H1 (cell line): ENCODE measurements at regions not wholly inside any gene's neighbourhood (a gene's known extent, or its start where the extent isn't known, plus 50 kb on each side); places are given as distances from the start of the nearest gene placed in this dataset.

Experiments
- CTCF ChIA-PET: fragments of 300-600 bp; sonication (Branson Sonifier 250); formaldehyde crosslinking; loops from one replicate; lab custom pipeline; 2021; ENCODE audit not compliant: partially characterized antibody; lab: Charles Lee
- POLR2A ChIA-PET: fragments of 300-600 bp; sonication (Branson Sonifier 250); formaldehyde crosslinking; loops from one replicate; lab custom pipeline; 2021; ENCODE audit warnings: inconsistent platforms; ENCODE audit not compliant: partially characterized antibody; lab: Charles Lee
- DNase-seq, 2 experiments: peaks; one replicate each; pipeline versions ENCODE4 v3.0.0 to v3.0.0-alpha.2; 2010 to 2022; ENCODE audit warnings: low spot score in 2 of 2, low read depth in 1 of 2, mixed read lengths in 1 of 2
- FAIRE-seq: peaks from 2 replicates; lab custom pipeline; 2011; peaks lifted over from hg19 to GRCh38; lab: Jason Lieb, UNC
- H2AFZ ChIP-seq: 2 replicates; pipeline ENCODE4 v1.8.1; 2012; ENCODE audit warnings: low read length, inconsistent platforms
- H2AK5ac ChIP-seq: 2 replicates; pipeline ENCODE4 v1.6.1; 2013; ENCODE audit warnings: low read depth, low read length
- H2BK120ac ChIP-seq: replicated peaks from 2 replicates; pipeline ENCODE3; 2013; ENCODE audit warnings: low read depth, low read length, inconsistent platforms
- H2BK12ac ChIP-seq: 2 replicates; pipeline ENCODE4 v1.6.1; 2013; ENCODE audit warnings: low read depth, low read length
- H2BK15ac ChIP-seq: 2 replicates; pipeline ENCODE4 v1.6.1; 2013; ENCODE audit warnings: low read length
- H2BK20ac ChIP-seq: 2 replicates; pipeline ENCODE4 v1.6.1; 2013; ENCODE audit warnings: low read length
- H2BK5ac ChIP-seq: 2 replicates; pipeline ENCODE4 v1.6.1; 2013; ENCODE audit warnings: low read depth, low read length
- H3K14ac ChIP-seq: 2 replicates; pipeline ENCODE4 v1.6.1; 2013; ENCODE audit warnings: inconsistent platforms; ENCODE audit not compliant: insufficient read length
- H3K18ac ChIP-seq: 2 replicates; pipeline ENCODE4 v1.6.1; 2013; ENCODE audit warnings: low read length; ENCODE audit errors: extremely low read depth
- H3K23ac ChIP-seq: 2 replicates; pipeline ENCODE4 v1.6.1; 2013; ENCODE audit warnings: inconsistent platforms; ENCODE audit not compliant: insufficient read length
- H3K23me2 ChIP-seq: 2 replicates; pipeline ENCODE4 v1.6.1; 2013; ENCODE audit warnings: low read depth, low read length
- H3K27ac ChIP-seq: 2 replicates; pipeline ENCODE4 v1.6.1; 2011; ENCODE audit warnings: low read depth, low read length, inconsistent platforms
- H3K27me3 ChIP-seq, 4 experiments: replicated peaks in 1 of 4; 1 replicate in 1 of 4; 2 replicates in 3 of 4; pipeline versions ENCODE4 v1.6.1 to v1.8.1; 2011 to 2013; ENCODE audit warnings: low read length in 3 of 4, mild to moderate bottlenecking in 3 of 4, inconsistent platforms in 2 of 4, mixed read lengths in 2 of 4, moderate library complexity in 1 of 4; ENCODE audit not compliant: control insufficient read depth in 3 of 4, insufficient read depth in 3 of 4; ENCODE audit errors: extremely low read depth in 1 of 4
- H3K36me3 ChIP-seq, 4 experiments: 2 replicates each; pipeline versions ENCODE4 v1.6.1 to v1.8.1; 2011 to 2013; ENCODE audit warnings: mild to moderate bottlenecking in 4 of 4, low read length in 3 of 4, moderate library complexity in 2 of 4, control low read depth in 1 of 4, inconsistent platforms in 1 of 4; ENCODE audit not compliant: insufficient read depth in 4 of 4, control insufficient read depth in 2 of 4
- H3K4ac ChIP-seq: replicated peaks from 2 replicates; pipeline ENCODE3; 2013; ENCODE audit warnings: low read length, low read depth, mixed read lengths, inconsistent platforms; ENCODE audit not compliant: insufficient read length
- H3K4me1 ChIP-seq, 4 experiments: replicated peaks in 1 of 4; 1 replicate in 1 of 4; 2 replicates in 3 of 4; pipeline versions ENCODE4 v1.6.1 to v1.8.1; 2011 to 2013; ENCODE audit warnings: low read length in 3 of 4, inconsistent platforms in 2 of 4, mixed read lengths in 1 of 4; ENCODE audit not compliant: insufficient read depth in 4 of 4, control insufficient read depth in 3 of 4
- H3K4me2 ChIP-seq, 2 experiments: 2 replicates each; pipeline versions ENCODE4 v1.6.1 to v1.8.1; 2011 to 2013; ENCODE audit warnings: low read depth in 2 of 2, low read length in 2 of 2, control low read depth in 1 of 2, inconsistent platforms in 1 of 2, mild to moderate bottlenecking in 1 of 2; ENCODE audit not compliant: insufficient read depth in 1 of 2
- H3K4me3 ChIP-seq, 4 experiments: fragments of 200-600, 300-600 bp in 1 of 4; sonication (generic), shearing (Covaris generic), sonication (Bioruptor Twin) in 1 of 4; 2 replicates each; pipeline versions ENCODE4 v1.5.1 to v1.8.1; 2011 to 2016; ENCODE audit warnings: low read length in 4 of 4, low read depth in 3 of 4, control low read depth in 2 of 4, inconsistent platforms in 2 of 4, mild to moderate bottlenecking in 2 of 4, mixed read lengths in 1 of 4, moderate library complexity in 1 of 4; ENCODE audit not compliant: insufficient read depth in 2 of 4; ENCODE audit errors: extremely low read depth in 1 of 4
- H3K56ac ChIP-seq: replicated peaks from 2 replicates; pipeline ENCODE3; 2013; ENCODE audit warnings: low read depth, mild to moderate bottlenecking, mixed read lengths, low read length, inconsistent platforms; ENCODE audit not compliant: insufficient read length
- H3K79me1 ChIP-seq: 2 replicates; pipeline ENCODE4 v1.6.1; 2013; ENCODE audit warnings: low read depth, low read length, control low read depth
- H3K79me2 ChIP-seq, 2 experiments: 2 replicates each; pipeline versions ENCODE4 v1.6.1 to v1.8.1; 2012 to 2013; ENCODE audit warnings: low read length in 2 of 2, mild to moderate bottlenecking in 2 of 2, inconsistent platforms in 1 of 2; ENCODE audit not compliant: insufficient read depth in 2 of 2, control insufficient read depth in 1 of 2
- H3K9ac ChIP-seq, 4 experiments: replicated peaks in 1 of 4; 1 replicate in 1 of 4; 2 replicates in 3 of 4; pipeline versions ENCODE4 v1.6.1 to v1.8.1; 2011 to 2013; ENCODE audit warnings: low read depth in 3 of 4, low read length in 3 of 4, control low read depth in 2 of 4, mild to moderate bottlenecking in 2 of 4, moderate library complexity in 2 of 4, inconsistent platforms in 1 of 4; ENCODE audit errors: extremely low read depth in 1 of 4
- H3K9me3 ChIP-seq, 2 experiments: 2 replicates each; pipeline versions ENCODE4 v1.6.1 to v1.8.1; 2012 to 2013; ENCODE audit warnings: mild to moderate bottlenecking in 2 of 2, moderate library complexity in 2 of 2, control low read depth in 1 of 2, inconsistent platforms in 1 of 2, low read depth in 1 of 2, low read length in 1 of 2, mixed read lengths in 1 of 2; ENCODE audit not compliant: insufficient read depth in 2 of 2
- H4K20me1 ChIP-seq, 2 experiments: replicated peaks in 1 of 2; 2 replicates each; pipeline versions ENCODE3 to v1.8.1; 2011 to 2013; ENCODE audit warnings: inconsistent platforms in 2 of 2, low read length in 2 of 2, mild to moderate bottlenecking in 1 of 2; ENCODE audit not compliant: insufficient read depth in 2 of 2, control insufficient read depth in 1 of 2
- H4K5ac ChIP-seq: 2 replicates; pipeline ENCODE4 v1.6.1; 2013; ENCODE audit warnings: low read length, low read depth, mixed read lengths, inconsistent platforms; ENCODE audit not compliant: insufficient read length
- H4K8ac ChIP-seq: 2 replicates; pipeline ENCODE4 v1.8.0; 2013; ENCODE audit warnings: mild to moderate bottlenecking, moderate library complexity, low read length, inconsistent platforms; ENCODE audit not compliant: insufficient read depth; ENCODE audit errors: extremely low read depth
- H4K91ac ChIP-seq: replicated peaks from 2 replicates; pipeline ENCODE3; 2013; ENCODE audit warnings: low read length, mixed read lengths, inconsistent platforms; ENCODE audit not compliant: insufficient read length
- BACH1 ChIP-seq: IDR thresholded peaks from 2 replicates; pipeline ENCODE4 v1.6.1; 2012; ENCODE audit warnings: low read length, improper control_type of control experiment
- CBX8 ChIP-seq: fragments of 300-800, 300-1000 bp; sonication (generic); IDR thresholded peaks from 2 replicates; pipeline ENCODE4 v1.7.1; 2016; ENCODE audit warnings: low read depth, low read length, borderline replicate concordance
- GABPA ChIP-seq: IDR thresholded peaks from 2 replicates; pipeline ENCODE4 v1.6.1; 2011; ENCODE audit warnings: mild to moderate bottlenecking, low read length, moderate library complexity, borderline replicate concordance; ENCODE audit not compliant: insufficient read depth
- MAFK ChIP-seq: IDR thresholded peaks from 2 replicates; pipeline ENCODE4 v1.6.1; 2012; ENCODE audit warnings: low read depth, mild to moderate bottlenecking, improper control_type of control experiment, low read length
- WGBS, 2 experiments: shearing (Covaris generic) in 1 of 2; methylation state at CpG; one replicate each; pipeline versions ENCODE4 v1.1.6 to v1.1.7; 2013 to 2015; ENCODE audit warnings: low lambda C conversion rate in 2 of 2, mixed read lengths in 2 of 2, inconsistent platforms in 1 of 2, low coverage in 1 of 2, missing lambda C conversion rate in 1 of 2; ENCODE audit not compliant: insufficient replicate concordance in 2 of 2, insufficient coverage in 1 of 2, insufficient read length in 1 of 2; ENCODE audit errors: extremely low coverage in 1 of 2, missing lambda C conversion rate in 1 of 2; 5-methylcytosine and 5-hydroxymethylcytosine counted together

GRCh38 chr1:193320270-193320669 lies 133.9 kb upstream of the B3GALT2 start:
- Histone ChIP-seq H2BK5ac (no peak overlapping the region), H3K4me2 (no peak overlapping the region), H4K20me1 (no peaks in the 10 kb centered on the region), H4K8ac (no peak overlapping the region), H3K4ac (no peak overlapping the region), H3K9ac (no peak overlapping the region), H4K5ac (no peak overlapping the region), H3K79me2 (no peaks in the 10 kb centered on the region), H3K18ac (no peak overlapping the region), H2AK5ac (no peak overlapping the region), H4K91ac (no peak overlapping the region), H2BK12ac (no peak overlapping the region), H3K27ac (no peak overlapping the region), H2BK15ac (no peak overlapping the region), H2BK120ac (no peak overlapping the region), H3K23me2 (no peaks in the 10 kb centered on the region), H3K4me3 (no peak overlapping the region), H2BK20ac (no peak overlapping the region), H3K36me3 (no peaks in the 10 kb centered on the region), H3K14ac (no peak overlapping the region), H3K79me1 (no peaks in the 10 kb centered on the region), H3K23ac (no peak overlapping the region), H2AFZ (no peak overlapping the region), H3K9me3 (no peaks in the 10 kb centered on the region), H3K4me1 (no peaks in the 10 kb centered on the region), H3K56ac (no peak overlapping the region), H3K27me3 (no peaks in the 10 kb centered on the region)
- ChIA-PET POLR2A (no interaction called here), CTCF (no interaction called here)
- 62% methylated on average over 2 of the region's 2 CpGs; no CpG with 5 or more reads in 1 of the 2 experiments for WGBS, 2 experiments
- DNase-seq (no peak), FAIRE-seq (no peak)
- no peak for TF ChIP-seq MAFK
- TF ChIP-seq CBX8, result no peak
- TF ChIP-seq BACH1, result no peak
- no peak for TF ChIP-seq GABPA
